NCI-H2081 treated with DMSO at 0.1 percent for 48 hours (cell line): ENCODE measurements at regions not wholly inside any gene's neighbourhood (a gene's known extent, or its start where the extent isn't known, plus 50 kb on each side); places are given as distances from the start of the nearest gene placed in this dataset.
A peak's percentile ranks its signal among the peaks of the same experiment; 100 is the strongest.

Experiments
- DNase-seq: peaks from one replicate; lab custom pipeline; 2025; lab: John Stamatoyannopoulos, UW

GRCh38 chr3:111311709-111312235 lies 230.2 kb upstream of the CD96 start:
- DNase-seq = no peak

GRCh38 chr3:111314181-111314873 lies 227.7 kb upstream of the CD96 start:
- DNase-seq = no peak

GRCh38 chr3:111314898-111315297 lies 227.1 kb upstream of the CD96 start:
- no peak for DNase-seq

GRCh38 chr3:111315930-111316587 lies 225.9 kb upstream of the CD96 start:
- no peak for DNase-seq

- no peak for DNase-seq
Measured at GRCh38 chr3:111318289-111318688, 223.7 kb upstream of the CD96 start.

GRCh38 chr3:111319598-111319997 lies 222.4 kb upstream of the CD96 start:
- DNase-seq = no peak

GRCh38 chr3:111321786-111322185 lies 220.2 kb upstream of the CD96 start:
- DNase-seq = no peak

- no peak for DNase-seq
Measured at GRCh38 chr3:111323019-111323418, 219.0 kb upstream of the CD96 start.

- DNase-seq = no peak
Measured at GRCh38 chr3:111324151-111324550, 217.8 kb upstream of the CD96 start.

- DNase-seq = no peak
Measured at GRCh38 chr3:111324645-111325044, 217.4 kb upstream of the CD96 start.

GRCh38 chr3:111325160-111325718 lies 216.8 kb upstream of the CD96 start:
- DNase-seq = no peak

- no peak for DNase-seq
Measured at GRCh38 chr3:111326144-111326995, 215.6 kb upstream of the CD96 start.

GRCh38 chr3:111331306-111331705 lies 210.7 kb upstream of the CD96 start:
- DNase-seq = no peak

- DNase-seq = no peak
Measured at GRCh38 chr3:111331912-111332311, 210.1 kb upstream of the CD96 start.

GRCh38 chr3:111332488-111333080 lies 209.4 kb upstream of the CD96 start:
- no peak for DNase-seq

- DNase-seq = no peak
Measured at GRCh38 chr3:111333642-111334041, 208.4 kb upstream of the CD96 start.

- DNase-seq = no peak
Measured at GRCh38 chr3:111335512-111336303, 206.3 kb upstream of the CD96 start.

- DNase-seq = no peak
Measured at GRCh38 chr3:111336511-111336910, 205.5 kb upstream of the CD96 start.

GRCh38 chr3:111338059-111338698 lies 203.8 kb upstream of the CD96 start:
- peak; percentile 19 for DNase-seq

- DNase-seq = no peak
Measured at GRCh38 chr3:111339017-111339416, 203.0 kb upstream of the CD96 start.

GRCh38 chr3:111351334-111351733 lies 190.7 kb upstream of the CD96 start:
- no peak for DNase-seq
